Stomach (tissue), 4 donors: ENCODE measurements at regions not wholly inside any gene's neighbourhood (a gene's known extent, or its start where the extent isn't known, plus 50 kb on each side); places are given as distances from the start of the nearest gene placed in this dataset.

Experiments
- EP300 ChIP-seq: sonication (generic); formaldehyde crosslinking; IDR thresholded peaks from one replicate; pipeline ENCODE4 v1.6.1; 2017; ENCODE audit warnings: antibody characterized with exemption
- POLR2A ChIP-seq, 4 donors: fragments of 450-650 bp; IDR thresholded peaks; one replicate each; pipeline ENCODE4 v1.6.1; 2016; ENCODE audit warnings: antibody characterized with exemption in 4 of 4, control low read depth in 2 of 4, mild to moderate bottlenecking in 1 of 4, moderate library complexity in 1 of 4
- POLR2AphosphoS5 ChIP-seq, 3 donors: sonication (generic); formaldehyde crosslinking; IDR thresholded peaks; one replicate each; pipeline ENCODE4 v1.6.1; 2016; ENCODE audit warnings: antibody characterized with exemption in 3 of 3
- TF ChIP-seq, protein P1 (sequence below), 7 experiments: fragments of 450-650 bp in 4 of 7; fragments of 200-600 bp in 3 of 7; sonication (generic) in 3 of 7; IDR thresholded peaks; one replicate each; pipeline ENCODE4 v1.5.1; 2016 to 2019; ENCODE audit warnings: antibody characterized with exemption in 7 of 7, control low read depth in 2 of 7, mild to moderate bottlenecking in 1 of 7

DNA sequence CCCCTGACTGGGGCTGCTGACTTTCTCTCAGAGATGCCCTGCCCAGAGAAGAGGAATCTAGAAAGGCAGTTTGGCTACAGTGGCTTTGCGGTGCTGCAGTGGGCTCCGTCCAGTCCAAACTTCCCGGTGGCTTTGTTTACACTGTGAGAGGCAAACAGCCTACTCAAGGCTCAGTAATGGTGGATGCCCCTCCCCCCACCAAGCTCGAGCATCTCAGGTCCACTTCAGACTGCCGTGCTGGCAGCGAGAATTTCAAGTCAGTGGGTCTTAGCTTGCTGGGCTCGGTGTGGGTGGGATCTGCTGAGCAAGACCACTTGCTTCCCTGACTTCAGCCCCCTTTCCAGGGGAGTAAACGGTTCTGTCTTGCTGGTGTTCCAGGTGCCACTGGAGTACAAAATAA is 734.5 kb upstream of the LRRN3 start:
- TF ChIP-seq POLR2AphosphoS5 (IDR thresholded peaks at IDR 0.05) = no peak
- TF ChIP-seq, protein P1, sequence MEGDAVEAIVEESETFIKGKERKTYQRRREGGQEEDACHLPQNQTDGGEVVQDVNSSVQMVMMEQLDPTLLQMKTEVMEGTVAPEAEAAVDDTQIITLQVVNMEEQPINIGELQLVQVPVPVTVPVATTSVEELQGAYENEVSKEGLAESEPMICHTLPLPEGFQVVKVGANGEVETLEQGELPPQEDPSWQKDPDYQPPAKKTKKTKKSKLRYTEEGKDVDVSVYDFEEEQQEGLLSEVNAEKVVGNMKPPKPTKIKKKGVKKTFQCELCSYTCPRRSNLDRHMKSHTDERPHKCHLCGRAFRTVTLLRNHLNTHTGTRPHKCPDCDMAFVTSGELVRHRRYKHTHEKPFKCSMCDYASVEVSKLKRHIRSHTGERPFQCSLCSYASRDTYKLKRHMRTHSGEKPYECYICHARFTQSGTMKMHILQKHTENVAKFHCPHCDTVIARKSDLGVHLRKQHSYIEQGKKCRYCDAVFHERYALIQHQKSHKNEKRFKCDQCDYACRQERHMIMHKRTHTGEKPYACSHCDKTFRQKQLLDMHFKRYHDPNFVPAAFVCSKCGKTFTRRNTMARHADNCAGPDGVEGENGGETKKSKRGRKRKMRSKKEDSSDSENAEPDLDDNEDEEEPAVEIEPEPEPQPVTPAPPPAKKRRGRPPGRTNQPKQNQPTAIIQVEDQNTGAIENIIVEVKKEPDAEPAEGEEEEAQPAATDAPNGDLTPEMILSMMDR (IDR thresholded peaks at IDR 0.05) = no peak
- no peak for TF ChIP-seq POLR2A (IDR thresholded peaks at IDR 0.05)
- TF ChIP-seq EP300 = no peak
